Gastroesophageal sphincter (tissue), 3 donors: ENCODE measurements at regions not wholly inside any gene's neighbourhood (a gene's known extent, or its start where the extent isn't known, plus 50 kb on each side); places are given as distances from the start of the nearest gene placed in this dataset.

Experiments
- EP300 ChIP-seq: sonication (generic); formaldehyde crosslinking; IDR thresholded peaks from one replicate; pipeline ENCODE4 v1.6.1; 2017; ENCODE audit warnings: antibody characterized with exemption, mild to moderate bottlenecking
- POLR2A ChIP-seq, 2 donors: fragments of 450-650 bp; IDR thresholded peaks; one replicate each; pipeline ENCODE4 v1.6.1; 2017; ENCODE audit warnings: antibody characterized with exemption in 2 of 2, mild to moderate bottlenecking in 2 of 2, moderate library complexity in 1 of 2
- POLR2AphosphoS5 ChIP-seq: sonication (generic); formaldehyde crosslinking; IDR thresholded peaks from one replicate; pipeline ENCODE4 v1.6.1; 2017; ENCODE audit warnings: antibody characterized with exemption
- TF ChIP-seq, protein P1 (sequence below), 4 experiments: fragments of 200-600 bp in 2 of 4; fragments of 450-650 bp in 2 of 4; sonication (generic) in 1 of 4; IDR thresholded peaks; one replicate each; pipeline ENCODE4 v1.5.1; 2017 to 2019; ENCODE audit warnings: antibody characterized with exemption in 4 of 4, mild to moderate bottlenecking in 2 of 4, moderate library complexity in 2 of 4

DNA sequence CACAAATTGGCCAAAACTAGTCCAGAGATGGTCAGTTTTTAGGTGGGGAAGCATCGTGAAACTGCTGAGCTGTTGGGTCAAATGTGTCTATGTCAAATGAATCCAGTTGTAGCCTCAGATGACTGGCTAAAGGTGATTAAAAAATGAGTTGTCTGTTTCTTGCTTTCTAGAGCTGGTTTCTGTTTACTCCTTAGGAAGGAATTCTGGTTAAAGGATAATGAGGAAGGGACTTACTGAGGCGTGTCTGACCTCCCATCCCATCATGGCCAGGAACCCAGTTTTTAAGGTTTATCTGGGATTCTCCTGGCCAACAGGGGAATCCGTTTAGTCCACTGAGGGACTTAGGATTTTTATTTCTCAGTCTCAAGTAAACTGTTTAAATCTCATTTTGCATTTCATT is 256.5 kb downstream of the UQCRFS1 start:
- TF ChIP-seq EP300 (no peak), POLR2A (IDR thresholded peaks at IDR 0.05) (no peak), POLR2AphosphoS5 (no peak)
- TF ChIP-seq, protein P1, sequence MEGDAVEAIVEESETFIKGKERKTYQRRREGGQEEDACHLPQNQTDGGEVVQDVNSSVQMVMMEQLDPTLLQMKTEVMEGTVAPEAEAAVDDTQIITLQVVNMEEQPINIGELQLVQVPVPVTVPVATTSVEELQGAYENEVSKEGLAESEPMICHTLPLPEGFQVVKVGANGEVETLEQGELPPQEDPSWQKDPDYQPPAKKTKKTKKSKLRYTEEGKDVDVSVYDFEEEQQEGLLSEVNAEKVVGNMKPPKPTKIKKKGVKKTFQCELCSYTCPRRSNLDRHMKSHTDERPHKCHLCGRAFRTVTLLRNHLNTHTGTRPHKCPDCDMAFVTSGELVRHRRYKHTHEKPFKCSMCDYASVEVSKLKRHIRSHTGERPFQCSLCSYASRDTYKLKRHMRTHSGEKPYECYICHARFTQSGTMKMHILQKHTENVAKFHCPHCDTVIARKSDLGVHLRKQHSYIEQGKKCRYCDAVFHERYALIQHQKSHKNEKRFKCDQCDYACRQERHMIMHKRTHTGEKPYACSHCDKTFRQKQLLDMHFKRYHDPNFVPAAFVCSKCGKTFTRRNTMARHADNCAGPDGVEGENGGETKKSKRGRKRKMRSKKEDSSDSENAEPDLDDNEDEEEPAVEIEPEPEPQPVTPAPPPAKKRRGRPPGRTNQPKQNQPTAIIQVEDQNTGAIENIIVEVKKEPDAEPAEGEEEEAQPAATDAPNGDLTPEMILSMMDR (IDR thresholded peaks at IDR 0.05): no peak
